DND-41 (cell line): ENCODE measurements at regions not wholly inside any gene's neighbourhood (a gene's known extent, or its start where the extent isn't known, plus 50 kb on each side); places are given as distances from the start of the nearest gene placed in this dataset.

Experiments
- ATAC-seq: fragments of 200-7000 bp; cut with Tn5 transposase; 3 replicates; pipeline ENCODE4 v1.9.1; 2021; ENCODE audit warnings: low read depth; ENCODE audit not compliant: insufficient read depth
- DNase-seq: peaks from one replicate; pipeline ENCODE4 v3.0.0-alpha.2; 2020
- H2AFZ ChIP-seq: 2 replicates; pipeline ENCODE4 v1.6.0; 2012; ENCODE audit warnings: low read depth, low read length
- H3K27ac ChIP-seq: 2 replicates; pipeline ENCODE4 v1.5.1; 2012; ENCODE audit warnings: low read length, inconsistent platforms
- H3K27me3 ChIP-seq: fragments of 200-600 bp; sonication (generic); 2 replicates; pipeline ENCODE4 v1.6.0; 2012; ENCODE audit warnings: low read length, mild to moderate bottlenecking, inconsistent platforms; ENCODE audit not compliant: insufficient read depth, poor library complexity
- H3K36me3 ChIP-seq: 2 replicates; pipeline ENCODE4 v1.5.1; 2012; ENCODE audit warnings: low read length, inconsistent platforms; ENCODE audit not compliant: insufficient read depth
- H3K4me1 ChIP-seq: 2 replicates; pipeline ENCODE4 v1.5.1; 2012; ENCODE audit warnings: mild to moderate bottlenecking, low read length; ENCODE audit not compliant: insufficient read depth
- H3K4me2 ChIP-seq: 2 replicates; pipeline ENCODE4 v1.6.0; 2012; ENCODE audit warnings: mild to moderate bottlenecking, moderate library complexity, low read length, inconsistent platforms; ENCODE audit not compliant: insufficient read depth
- H3K4me3 ChIP-seq, 2 experiments: fragments of 200-600 bp in 1 of 2; shearing (Covaris generic) in 1 of 2; 2 replicates each; pipeline ENCODE4 v1.5.1; 2012 to 2016; ENCODE audit warnings: inconsistent platforms in 2 of 2, low read length in 2 of 2, mild to moderate bottlenecking in 2 of 2, low read depth in 1 of 2, moderate library complexity in 1 of 2
- H3K79me2 ChIP-seq: 2 replicates; pipeline ENCODE4 v1.6.0; 2012; ENCODE audit warnings: low read length, inconsistent platforms; ENCODE audit not compliant: insufficient read depth
- H3K9ac ChIP-seq: 2 replicates; pipeline ENCODE4 v1.6.0; 2012; ENCODE audit warnings: low read depth, mild to moderate bottlenecking, inconsistent platforms, low read length, moderate library complexity
- H3K9me3 ChIP-seq: 2 replicates; pipeline ENCODE4 v1.5.1; 2012; ENCODE audit warnings: low read length, moderate library complexity, mild to moderate bottlenecking, inconsistent platforms; ENCODE audit not compliant: insufficient read depth, severe bottlenecking
- H4K20me1 ChIP-seq: 2 replicates; pipeline ENCODE4 v1.6.0; 2012; ENCODE audit warnings: low read length; ENCODE audit not compliant: insufficient read depth
- CTCF ChIP-seq: IDR thresholded peaks from 2 replicates; pipeline ENCODE4 v1.5.1; 2012; ENCODE audit warnings: borderline replicate concordance, low read length, moderate library complexity, mild to moderate bottlenecking; ENCODE audit not compliant: poor library complexity, severe bottlenecking; ENCODE audit errors: extremely low read depth
- EZH2 ChIP-seq: IDR thresholded peaks from 3 replicates; pipeline ENCODE4 v1.6.1; 2012; ENCODE audit warnings: borderline replicate concordance, low read depth, mild to moderate bottlenecking, moderate library complexity, low read length, inconsistent platforms; ENCODE audit not compliant: severe bottlenecking

- Histone ChIP-seq H2AFZ (no peak overlapping the region), H4K20me1 (no peaks in the 10 kb centered on the region), H3K9me3 (no peaks in the 10 kb centered on the region), H3K36me3 (no peaks in the 10 kb centered on the region), H3K27ac (no peak overlapping the region), H3K79me2 (no peaks in the 10 kb centered on the region), H3K27me3 (peaks cover 7% of the 10 kb centered on the region), H3K4me2 (no peak overlapping the region), H3K4me3 (no peak overlapping the region), H3K9ac (no peak overlapping the region), H3K4me1 (no peaks in the 10 kb centered on the region)
- ATAC-seq (no peak), DNase-seq (no peak)
- TF ChIP-seq EZH2 (no peak), CTCF (no peak)
Measured at GRCh38 chr2:37466533-37467222, 122.2 kb downstream of the QPCT start.

GRCh38 chr2:37468170-37468569 is 123.7 kb downstream of the QPCT start:
- peaks cover 12% of the 10 kb centered on the region for H3K27me3 ChIP-seq
- H3K9ac ChIP-seq, result no peak overlapping the region
- no peak for ATAC-seq
- no peaks in the 10 kb centered on the region for H3K9me3 ChIP-seq
- no peaks in the 10 kb centered on the region for H3K79me2 ChIP-seq
- DNase-seq, result no peak
- no peak overlapping the region for H3K4me2 ChIP-seq
- H3K36me3 ChIP-seq, result no peaks in the 10 kb centered on the region
- no peaks in the 10 kb centered on the region for H3K4me1 ChIP-seq
- H4K20me1 ChIP-seq, result no peaks in the 10 kb centered on the region
- TF ChIP-seq EZH2, result no peak
- TF ChIP-seq CTCF, result no peak
- no peak overlapping the region for H2AFZ ChIP-seq
- no peak overlapping the region for H3K4me3 ChIP-seq
- no peak overlapping the region for H3K27ac ChIP-seq

GRCh38 chr2:37469126-37469525 is 124.7 kb downstream of the QPCT start:
- no peak overlapping the region for H3K4me3 ChIP-seq
- H3K9me3 ChIP-seq, result no peaks in the 10 kb centered on the region
- H3K79me2 ChIP-seq, result no peaks in the 10 kb centered on the region
- no peak overlapping the region for H3K9ac ChIP-seq
- H4K20me1 ChIP-seq, result no peaks in the 10 kb centered on the region
- TF ChIP-seq EZH2, result no peak
- TF ChIP-seq CTCF, result no peak
- no peak overlapping the region for H3K4me2 ChIP-seq
- no peak overlapping the region for H3K27ac ChIP-seq
- no peak for ATAC-seq
- no peak for DNase-seq
- no peaks in the 10 kb centered on the region for H3K36me3 ChIP-seq
- no peak overlapping the region for H2AFZ ChIP-seq
- peaks cover 15% of the 10 kb centered on the region for H3K27me3 ChIP-seq
- no peaks in the 10 kb centered on the region for H3K4me1 ChIP-seq

- H4K20me1 ChIP-seq, result no peaks in the 10 kb centered on the region
- TF ChIP-seq CTCF, result no peak
- no peak for TF ChIP-seq EZH2
- ATAC-seq (no peak), DNase-seq (no peak)
- H3K9me3 ChIP-seq, result no peaks in the 10 kb centered on the region
- no peak overlapping the region for H3K4me3 ChIP-seq
- no peak overlapping the region for H2AFZ ChIP-seq
- H3K9ac ChIP-seq, result no peak overlapping the region
- H3K79me2 ChIP-seq, result no peaks in the 10 kb centered on the region
- no peak overlapping the region for H3K27ac ChIP-seq
- H3K4me2 ChIP-seq, result no peak overlapping the region
- H3K36me3 ChIP-seq, result no peaks in the 10 kb centered on the region
- peaks cover 15% of the 10 kb centered on the region for H3K27me3 ChIP-seq
- no peaks in the 10 kb centered on the region for H3K4me1 ChIP-seq
Measured at GRCh38 chr2:37471104-37471503, 126.7 kb downstream of the QPCT start.
